COLO668 (cell line): ENCODE measurements at regions not wholly inside any gene's neighbourhood (a gene's known extent, or its start where the extent isn't known, plus 50 kb on each side); places are given as distances from the start of the nearest gene placed in this dataset.

Source experiments
- DNase-seq: peaks from one replicate; lab custom pipeline; 2025; ENCODE audit not compliant: unreplicated experiment; lab: John Stamatoyannopoulos, UW

GRCh38 chr13:33891196-33891742, 73.3 kb downstream of the RFC3 start:
- no peak for DNase-seq

- DNase-seq: no peak
Observed at GRCh38 chr13:33893559-33893958, 75.6 kb downstream of the RFC3 start.

GRCh38 chr13:33904431-33904830, 86.5 kb downstream of the RFC3 start:
- no peak for DNase-seq

- DNase-seq: no peak
Observed at GRCh38 chr13:33908116-33908515, 90.2 kb downstream of the RFC3 start.

GRCh38 chr13:33910255-33910654, 92.3 kb downstream of the RFC3 start:
- DNase-seq: no peak

GRCh38 chr13:33911521-33911920, 93.6 kb downstream of the RFC3 start:
- DNase-seq: no peak

GRCh38 chr13:33913829-33914228, 95.9 kb downstream of the RFC3 start:
- DNase-seq: no peak

- DNase-seq: no peak
Observed at GRCh38 chr13:33917190-33917589, 99.2 kb downstream of the RFC3 start.

GRCh38 chr13:33918199-33918932, 100.4 kb downstream of the RFC3 start:
- no peak for DNase-seq

- no peak for DNase-seq
Observed at GRCh38 chr13:33919120-33919519, 101.2 kb downstream of the RFC3 start.

GRCh38 chr13:33925563-33925962, 107.6 kb downstream of the RFC3 start:
- DNase-seq: no peak

- DNase-seq: no peak
Observed at GRCh38 chr13:33927315-33927714, 109.4 kb downstream of the RFC3 start.

GRCh38 chr13:33931397-33932311, 113.7 kb downstream of the RFC3 start:
- DNase-seq: peak; percentile 57

GRCh38 chr13:33932769-33933406, 114.9 kb downstream of the RFC3 start:
- no peak for DNase-seq

- DNase-seq: no peak
Observed at GRCh38 chr13:33933810-33934209, 115.9 kb downstream of the RFC3 start.

GRCh38 chr13:33934343-33934742, 116.4 kb downstream of the RFC3 start:
- DNase-seq: no peak

- no peak for DNase-seq
Observed at GRCh38 chr13:33934951-33935371, 117.0 kb downstream of the RFC3 start.

- no peak for DNase-seq
Observed at GRCh38 chr13:33935969-33936368, 118.0 kb downstream of the RFC3 start.

GRCh38 chr13:33937373-33938098, 119.6 kb downstream of the RFC3 start:
- DNase-seq: no peak

- DNase-seq: no peak
Observed at GRCh38 chr13:33940256-33940655, 122.3 kb downstream of the RFC3 start.

GRCh38 chr13:33940898-33941297, 122.9 kb downstream of the RFC3 start:
- peak; percentile 33 for DNase-seq
